Vagina (tissue), 2 donors: ENCODE measurements at regions not wholly inside any gene's neighbourhood (a gene's known extent, or its start where the extent isn't known, plus 50 kb on each side); places are given as distances from the start of the nearest gene placed in this dataset.

Experiments used
- DNase-seq, 2 donors: peaks; one replicate each; pipeline ENCODE4 v3.0.0-alpha.2; 2017; ENCODE audit errors: extremely low spot score in 2 of 2
- H3K27ac ChIP-seq: fragments of 200-600 bp; sonication (generic); one replicate; pipeline ENCODE4 v1.5.1; 2019
- H3K27me3 ChIP-seq: fragments of 200-600 bp; sonication (generic); one replicate; pipeline ENCODE4 v1.5.1; 2019
- H3K36me3 ChIP-seq, 2 donors: fragments of 200-600 bp; sonication (generic); one replicate each; pipeline ENCODE4 v1.5.1; 2017 to 2019
- H3K4me1 ChIP-seq: fragments of 200-600 bp; sonication (generic); one replicate; pipeline ENCODE4 v1.5.1; 2019
- H3K4me3 ChIP-seq, 2 donors: fragments of 200-600 bp; sonication (generic); 1 replicate in 1 of 2; 2 replicates in 1 of 2; pipeline ENCODE4 v1.5.1; 2016 to 2019
- H3K9me3 ChIP-seq: fragments of 200-600 bp; sonication (generic); one replicate; pipeline ENCODE4 v1.5.1; 2019
- CTCF ChIP-seq, 3 experiments: fragments of 450-650 bp in 2 of 3; fragments of 200-600 bp in 1 of 3; sonication (generic) in 1 of 3; IDR thresholded peaks; one replicate each; pipeline ENCODE4 v1.5.1; 2017 to 2019; ENCODE audit warnings: antibody characterized with exemption in 3 of 3, mild to moderate bottlenecking in 2 of 3, moderate library complexity in 2 of 3
- POLR2A ChIP-seq, 2 donors: fragments of 450-650 bp; IDR thresholded peaks; one replicate each; pipeline ENCODE4 v1.6.1; 2017; ENCODE audit warnings: antibody characterized with exemption in 2 of 2, mild to moderate bottlenecking in 2 of 2, moderate library complexity in 2 of 2
- POLR2AphosphoS5 ChIP-seq, 2 donors: sonication (generic); formaldehyde crosslinking; IDR thresholded peaks; one replicate each; pipeline ENCODE4 v1.9.0; 2017; ENCODE audit warnings: antibody characterized with exemption in 2 of 2, mild to moderate bottlenecking in 2 of 2, low read depth in 1 of 2; ENCODE audit not compliant: insufficient read depth in 1 of 2
- intact Hi-C: fragments of 100-400 bp; cut with DNase I; formaldehyde crosslinking; loops from one replicate; pipeline ENCODE4 v1.15.1; 2023

GRCh38 chr20:58139849-58140786, 88.3 kb downstream of the ANKRD60 start:
- intact Hi-C loops: no loop called here
- no peaks in the 10 kb centered on the region for H3K9me3 ChIP-seq
- no peak for TF ChIP-seq POLR2AphosphoS5 (IDR thresholded peaks at IDR 0.05; ENCODE audit: insufficient read depth in 1 of 2, low read depth in 1 of 2)
- no peak for TF ChIP-seq POLR2A (IDR thresholded peaks at IDR 0.05)
- no peak for TF ChIP-seq CTCF (IDR thresholded peaks at IDR 0.05)
- DNase-seq: peak; percentile 52 to 54
- no peak overlapping the region for H3K27ac ChIP-seq
- no peak overlapping the region for H3K4me3 ChIP-seq
- no peaks in the 10 kb centered on the region for H3K36me3 ChIP-seq
- no peaks in the 10 kb centered on the region for H3K27me3 ChIP-seq
- H3K4me1 ChIP-seq: no peaks in the 10 kb centered on the region

- DNase-seq: peak; percentile 58 to 92
- no peak overlapping the region for H3K4me3 ChIP-seq
- H3K36me3 ChIP-seq: no peaks in the 10 kb centered on the region
- H3K27me3 ChIP-seq: no peaks in the 10 kb centered on the region
- intact Hi-C loops: no loop called here
- H3K9me3 ChIP-seq: no peaks in the 10 kb centered on the region
- H3K27ac ChIP-seq: no peak overlapping the region
- no peaks in the 10 kb centered on the region for H3K4me1 ChIP-seq
- TF ChIP-seq POLR2AphosphoS5 (IDR thresholded peaks at IDR 0.05; ENCODE audit: insufficient read depth in 1 of 2, low read depth in 1 of 2): no peak
Observed at GRCh38 chr20:58138395-58138794, 90.1 kb downstream of the ANKRD60 start.

GRCh38 chr20:58137651-58138265, 90.7 kb downstream of the ANKRD60 start:
- Histone ChIP-seq H3K9me3 (no peaks in the 10 kb centered on the region), H3K4me1 (no peaks in the 10 kb centered on the region), H3K36me3 (no peaks in the 10 kb centered on the region), H3K4me3 (no peak overlapping the region), H3K27ac (no peak overlapping the region), H3K27me3 (no peaks in the 10 kb centered on the region)
- intact Hi-C loops: no loop called here
- TF ChIP-seq CTCF (IDR thresholded peaks at IDR 0.05) (no peak), POLR2AphosphoS5 (IDR thresholded peaks at IDR 0.05; ENCODE audit: insufficient read depth in 1 of 2, low read depth in 1 of 2) (no peak), POLR2A (IDR thresholded peaks at IDR 0.05) (no peak)
- DNase-seq: peak; percentile 81 to 85

- intact Hi-C loops: no loop called here
- TF ChIP-seq POLR2A (IDR thresholded peaks at IDR 0.05) (no peak), POLR2AphosphoS5 (IDR thresholded peaks at IDR 0.05; ENCODE audit: insufficient read depth in 1 of 2, low read depth in 1 of 2) (no peak), CTCF (IDR thresholded peaks at IDR 0.05) (no peak)
- Histone ChIP-seq H3K27ac (no peak overlapping the region), H3K4me3 (no peak overlapping the region), H3K36me3 (no peaks in the 10 kb centered on the region), H3K27me3 (no peaks in the 10 kb centered on the region), H3K4me1 (no peaks in the 10 kb centered on the region), H3K9me3 (no peaks in the 10 kb centered on the region)
- peak; percentile 54 to 74 for DNase-seq
Observed at GRCh38 chr20:58137236-58137635, 91.2 kb downstream of the ANKRD60 start.

GRCh38 chr20:58136149-58136484, 92.3 kb downstream of the ANKRD60 start:
- Histone ChIP-seq H3K9me3 (no peaks in the 10 kb centered on the region), H3K4me3 (no peak overlapping the region), H3K4me1 (peaks cover 10% of the 10 kb centered on the region), H3K27ac (no peak overlapping the region), H3K27me3 (no peaks in the 10 kb centered on the region), H3K36me3 (no peaks in the 10 kb centered on the region)
- intact Hi-C loops: no loop called here
- TF ChIP-seq POLR2AphosphoS5 (IDR thresholded peaks at IDR 0.05; ENCODE audit: insufficient read depth in 1 of 2, low read depth in 1 of 2) (no peak), POLR2A (IDR thresholded peaks at IDR 0.05) (no peak), CTCF (IDR thresholded peaks at IDR 0.05) (no peak)
- DNase-seq: no peak
